ENCODE measurements at regions not wholly inside any gene's neighbourhood (a gene's known extent, or its start where the extent isn't known, plus 50 kb on each side); places are given as distances from the start of the nearest gene placed in this dataset.

- TF ChIP-seq POLR2A (IDR thresholded peaks at IDR 0.05) (no peak), CTCF (IDR thresholded peaks at IDR 0.05) (no peak)
Measured at GRCh38 chr11:123323568-123323967, 106.5 kb upstream of the GRAMD1B start.

Data from thyroid gland (tissue), 4 donors.